NB4 (cell line): ENCODE measurements at regions not wholly inside any gene's neighbourhood (a gene's known extent, or its start where the extent isn't known, plus 50 kb on each side); places are given as distances from the start of the nearest gene placed in this dataset.

Experiments used
- CTCF ChIP-seq: IDR thresholded peaks from one replicate; pipeline ENCODE4 v1.5.1; 2012; ENCODE audit warnings: low read depth, low read length
- MAX ChIP-seq: IDR thresholded peaks from 2 replicates; pipeline ENCODE4 v1.6.1; 2011; ENCODE audit warnings: low read depth, low read length
- MYC ChIP-seq: IDR thresholded peaks from 2 replicates; pipeline ENCODE4 v1.6.1; 2011; ENCODE audit warnings: low read depth, low read length
- POLR2A ChIP-seq: IDR thresholded peaks from 2 replicates; pipeline ENCODE4 v1.6.1; 2011; ENCODE audit warnings: mild to moderate bottlenecking; ENCODE audit not compliant: insufficient read length; ENCODE audit errors: extremely low read depth

- TF ChIP-seq CTCF (no peak), POLR2A (no peak), MAX (no peak), MYC (no peak)
Observed at GRCh38 chr10:9823268-9823930, 1194.3 kb upstream of the CELF2 start.
